ENCODE measurements at regions not wholly inside any gene's neighbourhood (a gene's known extent, or its start where the extent isn't known, plus 50 kb on each side); places are given as distances from the start of the nearest gene placed in this dataset.

DNA sequence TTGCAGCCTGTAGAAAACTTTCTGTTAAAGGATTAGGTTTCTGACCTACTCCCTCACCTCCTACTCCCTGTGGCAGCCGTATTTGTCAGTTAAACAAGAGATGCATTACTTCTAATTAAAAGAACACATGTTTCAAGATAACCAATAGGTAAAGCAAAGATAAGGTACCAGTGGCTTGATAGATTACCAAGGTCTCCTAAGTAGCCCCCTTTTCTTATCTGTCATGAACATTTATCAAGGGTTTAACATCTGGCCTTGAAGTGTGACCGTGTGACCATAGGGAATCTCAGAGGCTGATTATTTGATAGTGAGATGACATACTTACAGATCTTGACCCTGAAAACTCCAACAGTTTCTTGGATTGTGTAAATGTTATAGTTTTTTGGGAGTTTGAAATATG lies 764.0 kb upstream of the EDIL3 start:
- Histone ChIP-seq H3K36me3 (no peaks in the 10 kb centered on the region), H3K27ac (no peak overlapping the region), H3K27me3 (replicated peaks; ENCODE audit: insufficient read depth) (no peaks in the 10 kb centered on the region), H3K4me3 (no peak overlapping the region), H3K9me3 (no peaks in the 10 kb centered on the region), H3K4me1 (ENCODE audit: control insufficient read depth in 1 of 2, low read depth in 2 of 2) (no peaks in the 10 kb centered on the region)
- ATAC-seq (ENCODE audit: insufficient number of reproducible peaks, low FRiP score, low read depth), result no peak
- no peak for TF ChIP-seq CTCF (IDR thresholded peaks at IDR 0.05)
- DNase-seq (ENCODE audit: low spot score), result no peak

DNA sequence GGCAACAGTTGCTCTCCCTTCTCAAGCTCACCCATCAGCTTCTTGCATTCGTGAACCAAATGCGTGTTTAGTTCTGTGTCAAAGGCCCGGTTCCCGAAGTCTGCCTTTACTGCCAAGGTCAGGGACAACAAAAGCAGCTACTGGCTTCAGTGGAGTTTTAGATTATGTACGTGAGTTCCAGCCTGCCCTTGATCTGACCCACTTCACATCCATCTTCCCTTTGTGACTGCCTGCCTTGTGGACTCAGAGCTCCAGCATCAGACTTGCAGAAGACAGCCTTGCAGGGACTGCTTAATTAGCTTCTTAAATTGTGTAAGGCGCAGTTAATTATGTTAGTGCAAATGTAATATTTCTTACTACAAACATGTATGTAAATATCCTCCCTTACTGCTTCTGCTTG lies 774.7 kb upstream of the EDIL3 start:
- H3K36me3 ChIP-seq, result no peaks in the 10 kb centered on the region
- no peaks in the 10 kb centered on the region for H3K9me3 ChIP-seq
- ATAC-seq (ENCODE audit: insufficient number of reproducible peaks, low FRiP score, low read depth) (no peak), DNase-seq (ENCODE audit: low spot score) (no peak)
- H3K4me1 ChIP-seq (ENCODE audit: control insufficient read depth in 1 of 2, low read depth in 2 of 2), result no peaks in the 10 kb centered on the region
- H3K27me3 ChIP-seq (replicated peaks; ENCODE audit: insufficient read depth), result no peaks in the 10 kb centered on the region
- no peak for TF ChIP-seq CTCF (IDR thresholded peaks at IDR 0.05)
- H3K27ac ChIP-seq, result no peak overlapping the region
- H3K4me3 ChIP-seq, result no peak overlapping the region

- Histone ChIP-seq H3K27ac (no peak overlapping the region), H3K4me3 (no peak overlapping the region), H3K27me3 (replicated peaks; ENCODE audit: insufficient read depth) (no peaks in the 10 kb centered on the region), H3K9me3 (no peaks in the 10 kb centered on the region), H3K36me3 (no peaks in the 10 kb centered on the region), H3K4me1 (ENCODE audit: control insufficient read depth in 1 of 2, low read depth in 2 of 2) (no peaks in the 10 kb centered on the region)
- TF ChIP-seq CTCF (IDR thresholded peaks at IDR 0.05), result no peak
- ATAC-seq (ENCODE audit: insufficient number of reproducible peaks, low FRiP score, low read depth) (no peak), DNase-seq (ENCODE audit: low spot score) (no peak)
Observed at GRCh38 chr5:85168474-85168873, 783.8 kb upstream of the EDIL3 start.

DNA sequence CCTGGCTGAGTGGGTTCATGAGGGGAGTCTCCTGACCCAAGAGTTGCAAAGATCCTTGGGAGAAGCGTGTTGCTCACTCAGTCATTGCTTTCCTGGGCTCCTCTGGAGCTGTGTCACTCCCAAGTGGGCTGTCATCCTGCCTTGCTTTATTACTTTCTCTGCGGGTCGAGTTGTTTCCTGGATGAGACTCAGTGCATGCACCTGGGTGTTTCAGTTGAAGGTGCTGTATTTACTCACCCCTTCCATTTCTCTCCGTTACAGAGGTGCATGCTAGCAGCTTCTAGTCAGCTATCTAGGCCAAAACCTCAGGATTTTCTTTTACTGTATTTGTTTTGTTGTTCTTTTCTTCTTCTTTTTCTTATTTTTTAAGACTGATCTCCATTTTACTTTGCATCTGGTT lies 785.5 kb upstream of the EDIL3 start:
- ATAC-seq (ENCODE audit: insufficient number of reproducible peaks, low FRiP score, low read depth) (no peak), DNase-seq (ENCODE audit: low spot score) (no peak)
- no peaks in the 10 kb centered on the region for H3K9me3 ChIP-seq
- H3K27me3 ChIP-seq (replicated peaks; ENCODE audit: insufficient read depth), result no peaks in the 10 kb centered on the region
- TF ChIP-seq CTCF (IDR thresholded peaks at IDR 0.05), result no peak
- no peaks in the 10 kb centered on the region for H3K4me1 ChIP-seq (ENCODE audit: control insufficient read depth in 1 of 2, low read depth in 2 of 2)
- no peaks in the 10 kb centered on the region for H3K36me3 ChIP-seq
- no peak overlapping the region for H3K4me3 ChIP-seq
- H3K27ac ChIP-seq, result no peak overlapping the region

DNA sequence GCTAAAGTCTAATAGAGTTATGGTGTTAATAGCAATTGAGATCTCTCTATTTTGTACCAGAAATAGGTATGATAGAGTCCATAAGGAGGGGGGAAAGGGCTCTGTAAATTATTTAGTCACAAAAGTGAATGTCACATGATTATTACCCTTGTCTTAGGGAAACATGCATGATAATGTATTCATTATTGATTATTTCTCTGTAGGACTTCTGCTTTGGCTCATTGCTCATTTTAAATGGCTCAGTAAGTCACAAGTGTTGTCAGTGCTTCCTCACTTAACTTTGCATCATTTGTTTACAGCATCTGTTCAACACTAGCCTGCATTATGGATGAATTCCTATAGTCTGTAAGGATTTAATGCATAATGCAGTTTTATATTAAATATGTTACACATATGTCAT lies 788.8 kb upstream of the EDIL3 start:
- TF ChIP-seq CTCF (IDR thresholded peaks at IDR 0.05), result no peak
- no peak for ATAC-seq (ENCODE audit: insufficient number of reproducible peaks, low FRiP score, low read depth)
- Histone ChIP-seq H3K27me3 (replicated peaks; ENCODE audit: insufficient read depth) (no peaks in the 10 kb centered on the region), H3K4me3 (no peak overlapping the region), H3K9me3 (no peaks in the 10 kb centered on the region), H3K36me3 (no peaks in the 10 kb centered on the region), H3K27ac (no peak overlapping the region), H3K4me1 (ENCODE audit: control insufficient read depth in 1 of 2, low read depth in 2 of 2) (no peaks in the 10 kb centered on the region)
- DNase-seq (ENCODE audit: low spot score), result no peak
